ENCODE measurements at regions not wholly inside any gene's neighbourhood (a gene's known extent, or its start where the extent isn't known, plus 50 kb on each side); places are given as distances from the start of the nearest gene placed in this dataset.

DNA sequence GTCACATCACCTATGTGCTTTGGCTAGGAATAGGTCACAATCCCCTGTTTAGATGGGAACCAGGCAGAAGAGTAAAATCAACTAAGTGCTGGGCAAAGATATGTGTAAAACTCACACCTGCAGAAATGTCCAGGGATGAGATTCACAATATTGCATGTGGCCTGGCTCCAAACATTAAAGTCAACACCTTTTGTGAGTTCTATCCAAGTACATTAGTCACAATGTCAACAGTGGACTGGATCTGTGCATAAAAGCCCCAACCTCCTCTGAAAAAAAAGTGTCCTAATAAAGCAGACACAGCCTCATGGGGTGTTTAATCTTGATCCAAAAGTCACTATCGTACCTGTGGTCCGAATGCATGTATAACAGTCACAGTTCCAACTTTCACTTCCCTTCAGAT lies 1990.3 kb downstream of the TP53TG3F start:
- POLR2A ChIA-PET (ENCODE audit: low non-redundant PET): no interaction called here
- no peak for TF ChIP-seq CTCF (conservative IDR thresholded peaks at IDR 0.05; ENCODE audit: low read depth)
- no peak overlapping the region for H3K27ac ChIP-seq
- CTCF ChIA-PET: no interaction called here
- DNase-seq (ENCODE audit: low spot score): no peak

DNA sequence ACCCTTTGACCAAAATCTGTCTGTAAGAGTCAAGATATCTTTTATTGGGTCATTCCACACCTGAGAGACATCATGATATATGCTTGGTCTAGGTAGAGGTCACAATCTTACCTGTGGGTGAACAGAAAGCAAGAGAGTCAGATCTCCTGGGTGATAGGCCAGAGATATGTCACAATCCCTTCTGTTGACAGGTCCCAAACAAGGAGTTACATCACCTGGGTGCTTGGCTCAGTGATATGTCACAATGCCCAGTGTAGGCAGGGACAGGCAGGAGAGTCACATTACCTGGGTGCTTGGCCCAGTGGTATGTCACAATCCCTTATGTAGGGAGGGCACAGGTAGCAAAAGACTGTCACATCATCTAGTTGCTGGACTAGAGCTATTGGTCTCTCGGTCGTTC lies 1991.2 kb downstream of the TP53TG3F start:
- DNase-seq (ENCODE audit: low spot score): no peak
- ChIA-PET CTCF (no interaction called here), POLR2A (ENCODE audit: low non-redundant PET) (no interaction called here)
- no peak for TF ChIP-seq CTCF (conservative IDR thresholded peaks at IDR 0.05; ENCODE audit: low read depth)
- no peak overlapping the region for H3K27ac ChIP-seq

- no peak overlapping the region for H3K27ac ChIP-seq
- POLR2A ChIA-PET (ENCODE audit: low non-redundant PET): no interaction called here
- CTCF ChIA-PET: interaction anchor here (0.6 kb wide), 1 partner anchor 42 kb away, joined by 4 read pairs; no protein-coding TSS in a partner anchor
- no peak for TF ChIP-seq CTCF (conservative IDR thresholded peaks at IDR 0.05; ENCODE audit: low read depth)
- DNase-seq (ENCODE audit: low spot score): no peak
Measured at GRCh38 chr16:35452471-35452870, 1993.1 kb downstream of the TP53TG3F start.

DNA sequence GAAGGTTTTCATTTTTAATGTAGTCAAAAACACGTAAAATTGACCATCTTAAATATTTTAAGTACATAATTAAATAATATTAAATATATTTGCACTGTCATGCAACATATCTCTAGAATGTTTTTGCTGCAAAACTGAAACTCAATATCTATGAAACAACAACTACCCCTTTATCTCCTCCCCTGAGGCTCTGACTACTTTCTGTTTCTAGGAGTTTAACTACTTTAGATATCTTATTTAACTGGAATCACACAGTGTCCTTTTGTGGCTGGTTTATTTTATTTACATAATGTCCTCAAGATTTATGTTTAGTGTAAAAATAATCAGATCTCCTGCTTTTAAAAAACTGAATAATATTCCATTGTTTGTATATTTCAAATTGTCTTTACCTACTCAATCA lies 2003.9 kb downstream of the TP53TG3F start:
- H3K27ac ChIP-seq: no peak overlapping the region
- CTCF ChIA-PET: no interaction called here
- POLR2A ChIA-PET (ENCODE audit: low non-redundant PET): no interaction called here
- TF ChIP-seq CTCF (conservative IDR thresholded peaks at IDR 0.05; ENCODE audit: low read depth): no peak
- DNase-seq (ENCODE audit: low spot score): no peak

DNA sequence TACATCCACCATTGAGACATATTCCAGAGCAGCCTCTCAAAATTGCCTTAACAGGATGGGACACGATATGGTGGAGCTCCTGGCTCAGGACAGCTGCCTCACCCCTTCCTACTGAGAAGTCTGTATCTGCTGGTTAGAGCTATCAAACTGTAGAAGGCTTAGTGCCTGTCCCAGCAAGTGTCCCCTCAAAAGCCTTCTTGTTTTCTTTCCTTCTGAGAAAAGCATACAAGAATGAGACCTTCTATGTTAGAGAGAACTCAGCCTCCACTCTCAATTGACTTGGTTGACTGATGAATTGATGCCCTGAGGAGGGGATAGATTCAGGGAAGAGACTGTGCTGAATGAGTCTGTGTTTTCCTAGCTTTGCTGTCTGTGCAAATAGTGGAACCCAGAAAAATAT lies 2020.9 kb downstream of the TP53TG3F start:
- ChIA-PET POLR2A (ENCODE audit: low non-redundant PET) (no interaction called here), CTCF (no interaction called here)
- DNase-seq (ENCODE audit: low spot score): no peak
- no peak for TF ChIP-seq CTCF (conservative IDR thresholded peaks at IDR 0.05; ENCODE audit: low read depth)
- no peak overlapping the region for H3K27ac ChIP-seq

GRCh38 chr16:35480988-35481387 lies 2021.6 kb downstream of the TP53TG3F start:
- ChIA-PET CTCF (no interaction called here), POLR2A (ENCODE audit: low non-redundant PET) (no interaction called here)
- no peak for TF ChIP-seq CTCF (conservative IDR thresholded peaks at IDR 0.05; ENCODE audit: low read depth)
- H3K27ac ChIP-seq: no peak overlapping the region
- DNase-seq (ENCODE audit: low spot score): no peak

GRCh38 chr16:35485915-35486314 lies 2026.5 kb downstream of the TP53TG3F start:
- ChIA-PET POLR2A (ENCODE audit: low non-redundant PET) (no interaction called here), CTCF (no interaction called here)
- no peak for TF ChIP-seq CTCF (conservative IDR thresholded peaks at IDR 0.05; ENCODE audit: low read depth)
- no peak for DNase-seq (ENCODE audit: low spot score)
- no peak overlapping the region for H3K27ac ChIP-seq

Measured in RWPE1 (cell line).